ENCODE measurements at regions not wholly inside any gene's neighbourhood (a gene's known extent, or its start where the extent isn't known, plus 50 kb on each side); places are given as distances from the start of the nearest gene placed in this dataset.

- intact Hi-C loops (cut with micrococcal nuclease): no loop called here
- Histone ChIP-seq H3K9me3 (replicated peaks; ENCODE audit: control insufficient read depth, insufficient read depth, low read depth, low read length) (peaks cover 2% of the 10 kb centered on the region; the same call in 1 of the 2 replicates), H3K27ac (ENCODE audit: extremely low read depth, low read depth, low read length) (no peak overlapping the region), H3K9ac (ENCODE audit: insufficient read depth in 1 of 2, low read depth in 2 of 2, low read length in 2 of 2) (no peak overlapping the region), H3K4me2 (ENCODE audit: insufficient read depth, low read length) (no peak overlapping the region), H3K4me1 (replicated peaks in 1 of 2; ENCODE audit: control insufficient read depth in 2 of 2, insufficient read depth in 2 of 2, low read length in 2 of 2) (no peaks in the 10 kb centered on the region), H2AFZ (ENCODE audit: low read depth, low read length) (no peak overlapping the region), H3K4me3 (no peak overlapping the region), H4K20me1 (replicated peaks; ENCODE audit: control insufficient read depth, insufficient read depth, low read length) (no peaks in the 10 kb centered on the region), H3K27me3 (ENCODE audit: control insufficient read depth in 2 of 2, insufficient read depth in 2 of 2, low read length in 2 of 2) (no peaks in the 10 kb centered on the region), H3K36me3 (ENCODE audit: control insufficient read depth, insufficient read depth, low read length) (no peaks in the 10 kb centered on the region), H3K79me2 (ENCODE audit: control insufficient read depth, insufficient read depth, low read length) (no peaks in the 10 kb centered on the region), H3K9me1 (ENCODE audit: control insufficient read depth, insufficient read depth, low read length) (no peaks in the 10 kb centered on the region)
- no TSS peak for BruUV-seq (replicated peaks)
- FAIRE-seq: no peak
- in situ Hi-C loops (cut with MboI): no loop called here
- DNase-seq (ENCODE audit: extremely low read depth in 1 of 4, low spot score in 3 of 4): no peak
- no peak for ATAC-seq
- ChIA-PET POLR2A (no interaction called here), CTCF (ENCODE audit: low intra/inter-chr PET ratio) (no interaction called here)
- TF ChIP-seq ZNF551 (CRISPR knock-in tag; IDR thresholded peaks at IDR 0.05) (no peak), ETS1 (conservative IDR thresholded peaks at IDR 0.05; ENCODE audit: control insufficient read depth, low read depth, low read length) (no peak), PHTF2 (CRISPR knock-in tag; IDR thresholded peaks at IDR 0.05) (no peak), EP300 (IDR thresholded peaks at IDR 0.05; ENCODE audit: low read length) (no peak), ZBTB11 (CRISPR knock-in tag; IDR thresholded peaks at IDR 0.05) (no peak), PBX2 (CRISPR knock-in tag; IDR thresholded peaks at IDR 0.05; ENCODE audit: low read depth) (no peak), PBX2 (tag; conservative IDR thresholded peaks at IDR 0.05; ENCODE audit: low read depth) (no peak), ZNF239 (CRISPR knock-in tag; IDR thresholded peaks at IDR 0.05) (no peak), ESRRA (IDR thresholded peaks at IDR 0.05; ENCODE audit: borderline replicate concordance, low read depth) (no peak), TCF3 (CRISPR knock-in tag; IDR thresholded peaks at IDR 0.05) (no peak), BCL6 (CRISPR knock-in tag; IDR thresholded peaks at IDR 0.05) (no peak)
- WGBS (ENCODE audit: insufficient coverage, low coverage, missing lambda C conversion rate): 0% methylated on average over 2 of the region's 2 CpGs
Observed at GRCh38 chr3:25128735-25129134, 299.3 kb upstream of the RARB start.

Measured in K562 (cell line).